T-helper 2 cell treated with Interferon-gamma antibody and Interleukin-4, amounts not matched to agents 100 ng/mL and 5 ng/mL, for 36 hours (primary cell): ENCODE measurements at regions not wholly inside any gene's neighbourhood (a gene's known extent, or its start where the extent isn't known, plus 50 kb on each side); places are given as distances from the start of the nearest gene placed in this dataset.

Source experiments
- intact Hi-C: fragments of 100-400 bp; cut with micrococcal nuclease; formaldehyde crosslinking; loops from one replicate; pipeline ENCODE4 v1.15.1; 2023

DNA sequence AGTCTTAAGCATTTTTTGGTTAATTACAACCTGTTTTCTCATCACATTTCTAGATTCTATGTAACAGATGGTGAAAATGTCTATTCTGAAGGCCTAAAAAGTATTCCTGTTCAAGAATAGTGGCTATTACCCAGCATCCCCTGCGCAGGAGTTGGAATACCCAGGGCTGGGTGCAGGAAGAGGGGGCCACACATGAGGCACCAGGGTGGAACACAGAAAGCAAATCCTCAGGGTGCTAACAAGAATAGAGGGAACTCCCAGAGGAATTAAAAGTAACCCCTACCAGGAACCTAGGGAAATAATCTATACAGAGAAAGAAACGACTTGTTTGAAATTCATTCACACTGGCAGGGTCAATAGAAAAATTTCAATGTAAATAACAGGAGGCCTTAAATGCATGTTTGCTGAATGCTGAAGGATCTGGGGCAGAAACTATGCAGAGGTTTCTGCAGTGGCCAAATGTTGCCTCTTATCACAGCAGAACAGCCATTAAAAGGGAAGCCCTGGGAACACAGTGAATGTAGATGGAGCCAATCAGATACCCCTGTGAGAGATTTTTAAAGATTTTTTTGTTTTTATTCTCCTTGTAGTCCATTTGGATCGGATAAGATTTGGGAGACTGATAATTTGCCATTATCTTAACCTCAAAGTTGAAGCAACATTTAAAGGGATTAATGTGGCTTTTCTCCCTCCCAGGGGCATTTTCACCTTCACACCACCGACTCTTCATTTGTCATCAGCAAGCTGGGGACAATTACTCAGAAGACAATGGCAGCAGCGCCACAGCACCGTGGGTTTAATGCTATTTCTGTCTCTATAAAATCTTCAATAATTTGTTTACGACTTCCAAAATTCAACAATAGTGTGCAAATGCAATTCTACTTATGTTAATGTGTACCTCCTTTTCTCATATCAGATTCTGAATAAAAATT lies 196.0 kb upstream of the PSMD7 start:
- intact Hi-C loops, result no loop called here

- intact Hi-C loops, result no loop called here
Observed at GRCh38 chr16:74099530-74099929, 197.1 kb upstream of the PSMD7 start.

GRCh38 chr16:74094962-74095361 lies 201.7 kb upstream of the PSMD7 start:
- intact Hi-C loops, result no loop called here

GRCh38 chr16:74094514-74094913 lies 202.1 kb upstream of the PSMD7 start:
- intact Hi-C loops, result no loop called here

DNA sequence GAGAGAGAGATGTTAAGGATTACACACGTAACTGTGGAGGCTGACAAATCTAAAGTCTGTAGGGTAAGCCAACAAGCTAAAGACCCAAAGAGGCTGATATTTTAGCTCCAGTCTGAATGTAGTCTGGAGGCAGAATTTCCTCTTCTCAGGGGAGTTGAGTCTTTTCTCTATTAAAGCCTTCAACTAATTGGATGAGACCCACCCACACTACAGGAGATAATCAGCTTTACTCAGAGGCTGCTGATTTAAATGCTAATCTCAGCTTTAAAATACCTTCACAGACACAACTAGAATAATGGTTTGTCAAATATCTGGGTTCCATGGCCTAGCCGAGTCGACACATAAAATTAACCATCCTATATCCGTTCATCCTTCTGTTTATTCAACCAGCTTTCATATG lies 204.3 kb upstream of the PSMD7 start:
- intact Hi-C loops, result no loop called here

DNA sequence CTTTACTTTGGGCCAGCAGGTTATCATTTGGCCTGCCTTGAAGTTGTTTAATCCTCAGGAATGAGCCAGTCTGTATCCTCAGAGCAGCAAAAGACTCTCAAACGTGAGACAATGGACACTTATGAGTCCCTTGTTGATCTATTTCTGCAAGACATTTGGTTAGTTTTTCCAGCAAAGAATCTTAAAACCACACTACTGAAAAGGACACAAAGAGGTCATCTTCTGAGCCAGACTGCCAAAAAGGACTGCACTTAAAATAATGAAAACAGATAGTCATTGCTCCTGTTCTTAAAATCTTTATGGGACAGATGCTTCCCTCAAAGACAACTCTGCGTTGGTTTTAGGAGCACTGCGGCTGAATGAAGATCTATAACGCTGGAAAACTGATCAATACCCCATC lies 205.7 kb upstream of the PSMD7 start:
- intact Hi-C loops, result no loop called here

- intact Hi-C loops, result no loop called here
Observed at GRCh38 chr16:74083541-74083940, 213.1 kb upstream of the PSMD7 start.

- intact Hi-C loops, result no loop called here
Observed at GRCh38 chr16:74080311-74080710, 216.3 kb upstream of the PSMD7 start.

DNA sequence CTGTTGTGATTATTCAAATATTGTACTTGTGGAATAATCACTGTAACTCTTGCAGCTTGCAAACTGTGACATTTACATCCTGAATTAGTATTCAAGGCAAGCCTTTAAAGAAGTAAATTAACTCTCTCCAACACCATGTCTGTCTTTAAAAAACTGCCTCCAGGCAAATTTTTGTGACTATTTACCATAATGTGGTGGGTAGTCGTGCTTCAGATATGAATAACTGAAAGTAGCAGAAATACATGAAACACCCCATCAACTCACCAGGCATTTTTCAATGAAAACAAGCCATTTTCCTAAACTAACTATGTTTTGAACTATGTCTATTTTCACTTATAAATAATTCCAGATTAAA lies 217.4 kb upstream of the PSMD7 start:
- intact Hi-C loops, result no loop called here

DNA sequence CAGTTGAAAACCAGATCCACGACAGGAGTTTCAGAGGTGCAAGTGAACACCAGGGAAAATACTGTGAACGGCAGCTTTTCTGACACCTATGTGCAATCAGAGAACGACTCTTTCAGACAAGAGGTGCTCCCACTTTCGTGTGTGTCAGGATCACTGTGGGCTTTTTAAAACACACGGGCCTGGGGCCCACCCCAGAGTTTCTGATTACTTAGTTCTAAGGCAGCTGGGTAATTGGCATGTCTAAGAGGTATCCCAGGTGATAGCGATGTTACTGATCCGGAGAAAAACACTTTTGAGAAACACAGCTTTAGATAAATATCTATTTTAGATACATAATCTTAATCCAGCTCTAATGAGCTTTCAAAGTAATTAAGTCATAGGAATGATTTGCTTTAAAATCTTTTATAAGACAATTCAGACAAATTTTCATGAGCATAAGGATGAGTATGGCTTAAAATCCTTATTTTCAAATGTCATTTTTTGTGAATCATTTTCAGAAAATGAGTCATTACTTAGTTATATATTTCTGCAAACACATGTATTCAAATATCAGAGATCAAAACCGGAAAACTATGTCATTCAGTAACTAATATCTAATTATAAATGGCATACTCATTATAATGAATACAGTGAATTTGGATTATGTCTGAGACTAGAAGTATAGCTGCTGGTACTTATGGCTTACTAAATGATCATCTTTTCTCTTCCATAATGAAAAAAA lies 217.9 kb upstream of the PSMD7 start:
- intact Hi-C loops, result no loop called here

- intact Hi-C loops, result no loop called here
Observed at GRCh38 chr16:74076568-74076967, 220.0 kb upstream of the PSMD7 start.

DNA sequence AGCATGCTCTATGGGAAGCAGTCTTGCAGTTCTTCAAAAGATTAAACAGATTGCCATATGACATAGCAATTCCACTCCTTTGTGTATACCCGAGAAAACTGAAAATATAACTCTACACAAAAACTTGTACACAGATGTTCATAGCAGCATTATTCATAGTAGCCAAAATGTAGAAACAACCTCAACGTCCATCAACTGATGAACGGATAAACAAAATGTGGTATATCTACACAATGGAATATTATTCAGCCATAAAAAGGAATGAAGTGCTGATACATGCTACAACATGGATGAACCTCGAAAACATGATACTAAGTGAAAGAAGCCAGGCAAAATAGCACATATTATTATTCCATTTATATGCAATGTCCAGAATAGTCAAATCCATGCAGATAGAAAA lies 221.2 kb upstream of the PSMD7 start:
- intact Hi-C loops, result no loop called here

DNA sequence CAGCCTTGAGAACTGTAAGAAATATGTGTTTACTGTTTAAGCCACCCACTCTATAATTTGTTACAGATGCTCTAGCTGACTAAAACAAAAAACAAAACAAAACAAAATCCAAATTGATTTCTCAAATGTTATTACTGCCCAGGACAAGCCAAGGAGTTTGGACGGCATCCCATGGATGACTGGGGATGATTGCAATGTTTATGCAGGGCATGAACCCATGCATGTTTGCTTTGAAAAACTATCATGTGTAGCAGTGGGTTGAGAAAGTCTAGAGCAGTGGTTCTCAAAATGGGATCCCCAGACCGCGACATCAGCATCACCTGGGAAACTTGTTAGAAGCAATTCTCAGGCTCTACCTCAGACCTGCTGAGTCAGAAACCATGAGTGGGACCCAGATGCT lies 223.2 kb upstream of the PSMD7 start:
- intact Hi-C loops, result no loop called here

DNA sequence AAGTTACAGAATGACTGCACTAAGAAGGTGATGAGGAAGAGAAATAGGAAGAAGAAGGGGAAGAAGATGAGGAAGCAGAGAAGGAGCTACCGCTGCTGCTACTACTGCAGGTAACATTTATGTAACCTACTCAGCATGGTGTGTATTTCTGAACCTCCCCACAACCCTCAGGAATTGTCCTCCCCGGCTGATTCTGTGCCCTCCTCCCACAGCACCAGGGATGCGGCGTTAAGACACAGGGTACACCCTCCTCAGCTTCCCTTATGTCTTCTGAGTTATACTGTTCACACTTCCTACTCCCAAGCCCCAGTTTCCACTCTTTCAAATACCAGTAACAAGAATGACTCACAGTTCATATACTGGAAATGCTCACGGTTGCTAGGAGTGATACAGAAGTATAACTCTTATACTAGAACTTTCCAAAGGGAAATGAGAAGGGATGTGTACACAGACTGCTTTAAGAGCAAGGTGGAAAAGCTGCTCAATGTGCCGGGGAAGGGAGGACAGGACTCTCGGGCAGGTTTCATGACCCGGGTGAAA lies 224.5 kb upstream of the PSMD7 start:
- intact Hi-C loops, result no loop called here

- intact Hi-C loops, result no loop called here
Observed at GRCh38 chr16:74070237-74070636, 226.4 kb upstream of the PSMD7 start.

GRCh38 chr16:74064120-74064735 lies 232.4 kb upstream of the PSMD7 start:
- intact Hi-C loops, result no loop called here

DNA sequence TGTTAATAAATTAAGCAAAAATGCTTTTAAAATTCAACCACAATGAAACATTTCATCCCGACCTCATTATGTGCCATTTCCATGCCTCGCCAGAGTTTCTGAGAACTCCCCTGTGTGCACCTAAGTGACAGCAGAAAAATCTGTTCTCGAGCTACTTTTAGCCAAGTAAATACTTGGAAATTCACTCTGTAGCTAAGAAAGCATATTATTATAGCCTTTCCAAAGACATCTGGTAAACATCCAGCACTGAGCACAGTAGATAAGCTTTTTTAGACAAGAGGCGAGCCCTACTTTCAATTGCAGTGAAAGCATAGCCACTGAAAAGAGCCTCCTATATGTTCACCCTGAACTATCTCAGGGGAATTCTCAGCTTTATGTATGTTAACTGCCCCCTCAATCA lies 242.8 kb upstream of the PSMD7 start:
- intact Hi-C loops, result no loop called here

GRCh38 chr16:74053312-74053711 lies 243.3 kb upstream of the PSMD7 start:
- intact Hi-C loops, result no loop called here

DNA sequence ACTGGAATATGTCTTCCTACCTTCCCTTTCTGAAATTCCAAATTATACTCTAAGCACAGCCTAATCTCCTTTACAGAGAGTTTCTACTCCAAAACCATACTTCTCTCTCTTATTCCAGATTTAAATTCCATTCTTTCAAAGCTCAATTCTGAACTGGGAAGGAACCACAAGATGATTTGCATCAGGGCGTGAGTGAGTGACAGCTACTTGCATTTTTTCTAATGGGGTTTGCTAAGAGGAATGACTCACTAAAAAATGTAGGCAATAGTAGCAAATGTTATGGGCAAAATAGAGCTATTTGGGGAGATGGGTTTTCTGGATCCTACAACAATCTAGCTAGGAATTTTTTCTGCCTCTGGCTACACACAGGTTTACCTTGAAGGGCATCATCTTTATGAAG lies 244.6 kb upstream of the PSMD7 start:
- intact Hi-C loops, result no loop called here

- intact Hi-C loops, result no loop called here
Observed at GRCh38 chr16:74049027-74049426, 247.6 kb upstream of the PSMD7 start.

- intact Hi-C loops, result no loop called here
Observed at GRCh38 chr16:74046524-74046923, 250.1 kb upstream of the PSMD7 start.

- intact Hi-C loops, result no loop called here
Observed at GRCh38 chr16:74045513-74045912, 251.1 kb upstream of the PSMD7 start.
